Smooth muscle cell of the brain vasculature (primary cell): ENCODE measurements at regions not wholly inside any gene's neighbourhood (a gene's known extent, or its start where the extent isn't known, plus 50 kb on each side); places are given as distances from the start of the nearest gene placed in this dataset.
"Not testable (repeated sequence)": the region's sequence is repeated elsewhere in the genome, so short reads cannot be mapped to it uniquely, and the experiment has no call there.

ENCODE experiments used
- DNase-seq: peaks from one replicate; pipeline ENCODE4 v3.0.0-alpha.2; 2012; ENCODE audit warnings: low read depth, low spot score

GRCh38 chr2:95765925-95766910 is 174.4 kb downstream of the TRIM43 start:
- not testable (repeated sequence) for DNase-seq

GRCh38 chr2:95767531-95767930 is 175.7 kb downstream of the TRIM43 start:
- DNase-seq, result not testable (repeated sequence)

GRCh38 chr2:95767950-95768349 is 176.1 kb downstream of the TRIM43 start:
- DNase-seq, result not testable (repeated sequence)

- not testable (repeated sequence) for DNase-seq
Observed at GRCh38 chr2:95769256-95769655, 177.5 kb downstream of the TRIM43 start.

GRCh38 chr2:95770726-95771125 is 178.9 kb downstream of the TRIM43 start:
- DNase-seq, result not testable (repeated sequence)

GRCh38 chr2:95774322-95775192 is 182.8 kb downstream of the TRIM43 start:
- not testable (repeated sequence) for DNase-seq

GRCh38 chr2:95775193-95775531 is 183.4 kb downstream of the TRIM43 start:
- not testable (repeated sequence) for DNase-seq
